GM18498 (cell line): ENCODE measurements at regions not wholly inside any gene's neighbourhood (a gene's known extent, or its start where the extent isn't known, plus 50 kb on each side); places are given as distances from the start of the nearest gene placed in this dataset.
"Not testable (repeated sequence)": the region's sequence is repeated elsewhere in the genome, so short reads cannot be mapped to it uniquely, and the experiment has no call there.

Experiments
- ATAC-seq: cut with Tn5 transposase; IDR thresholded peaks from one replicate; pipeline ENCODE4 v1.9.1; 2021; ENCODE audit warnings: mild to moderate bottlenecking, moderate library complexity; ENCODE audit not compliant: unreplicated experiment

GRCh38 chr9:36521148-36521547, 51.5 kb upstream of the MELK start:
- no peak for ATAC-seq

DNA sequence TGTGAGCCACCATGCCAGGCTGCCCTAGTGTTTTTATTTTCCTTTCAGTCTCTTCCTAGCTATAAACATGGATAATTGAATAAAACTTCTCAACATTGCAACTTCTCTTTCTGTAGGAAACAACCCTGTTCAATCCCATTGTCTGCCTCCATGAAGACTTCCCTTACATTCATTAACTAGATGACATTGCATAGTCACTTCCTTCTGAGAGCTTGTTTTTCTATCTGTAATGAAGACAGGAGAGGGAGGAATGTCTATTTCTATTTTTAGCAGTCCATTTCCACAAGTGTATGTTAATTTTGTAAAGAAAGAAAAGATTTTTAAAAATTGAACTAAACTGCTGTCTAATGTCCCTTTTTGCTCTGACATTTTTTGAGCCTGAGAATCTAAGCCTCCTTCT, 55.6 kb upstream of the MELK start:
- ATAC-seq = no peak

DNA sequence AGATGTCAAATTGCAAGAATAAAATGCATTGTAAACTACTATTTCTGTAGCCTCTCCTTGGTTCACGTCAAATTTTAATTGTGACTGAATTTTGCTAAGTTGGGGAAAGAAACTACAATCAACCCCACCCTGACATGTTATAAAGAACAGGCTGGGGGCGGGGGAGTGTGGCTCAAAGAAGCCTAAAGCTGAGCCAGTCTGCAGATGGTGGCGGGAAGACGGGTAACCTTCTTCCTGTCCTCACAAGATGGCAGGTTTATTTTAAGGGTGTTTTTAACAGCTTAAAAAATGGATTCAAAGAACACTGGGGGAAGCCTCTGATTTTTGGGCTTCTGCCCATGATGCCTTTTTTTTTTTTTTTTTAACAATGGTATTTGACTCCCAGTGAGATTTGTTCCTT, 68.5 kb upstream of the MELK start:
- no peak for ATAC-seq

- no peak for ATAC-seq
Observed at GRCh38 chr9:36503172-36504088, 69.3 kb upstream of the MELK start.

DNA sequence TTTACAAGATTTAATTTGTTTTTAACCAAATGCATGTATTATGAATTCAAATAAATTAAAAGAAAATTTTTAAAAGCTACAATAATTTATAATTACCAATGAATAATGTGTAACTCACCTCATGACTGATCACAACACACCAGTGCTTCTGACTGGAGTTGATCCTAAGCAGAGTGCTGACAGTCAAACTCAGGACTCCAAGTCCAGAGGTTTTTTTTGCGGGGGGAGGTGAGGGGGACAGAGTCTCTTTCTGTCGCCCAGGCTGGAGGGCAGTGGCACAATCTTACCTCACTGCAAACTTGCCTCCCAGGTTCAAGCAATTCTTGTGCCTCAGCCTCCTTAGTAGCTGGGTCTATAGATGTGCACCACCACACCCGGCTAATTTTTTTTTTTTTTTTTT, 71.0 kb upstream of the MELK start:
- ATAC-seq = no peak

- ATAC-seq = not testable (repeated sequence)
Observed at GRCh38 chr9:36500931-36501330, 71.8 kb upstream of the MELK start.

- ATAC-seq = no peak
Observed at GRCh38 chr9:36499174-36499890, 73.4 kb upstream of the MELK start.

- ATAC-seq = not testable (repeated sequence)
Observed at GRCh38 chr9:36493564-36493963, 79.1 kb upstream of the MELK start.

DNA sequence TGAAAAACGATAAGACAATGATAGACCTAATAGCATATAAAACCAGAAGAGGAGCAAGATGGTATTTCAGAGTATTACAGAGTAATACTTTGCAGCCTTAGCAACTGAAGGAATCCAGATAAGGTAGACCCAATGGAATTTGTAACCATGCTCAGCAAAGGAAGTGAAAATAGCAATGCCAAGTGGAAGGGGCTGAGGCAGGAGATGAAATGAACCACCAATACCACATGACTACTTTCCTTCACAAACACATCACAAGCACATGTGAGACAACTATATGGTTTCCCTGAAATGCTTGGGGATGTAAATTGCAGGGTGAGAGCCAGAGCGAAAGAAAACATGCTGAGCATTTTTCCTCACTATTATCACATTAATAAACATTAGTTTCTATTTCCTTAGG, 79.8 kb upstream of the MELK start:
- ATAC-seq = no peak

- no peak for ATAC-seq
Observed at GRCh38 chr9:36489453-36489852, 83.2 kb upstream of the MELK start.

DNA sequence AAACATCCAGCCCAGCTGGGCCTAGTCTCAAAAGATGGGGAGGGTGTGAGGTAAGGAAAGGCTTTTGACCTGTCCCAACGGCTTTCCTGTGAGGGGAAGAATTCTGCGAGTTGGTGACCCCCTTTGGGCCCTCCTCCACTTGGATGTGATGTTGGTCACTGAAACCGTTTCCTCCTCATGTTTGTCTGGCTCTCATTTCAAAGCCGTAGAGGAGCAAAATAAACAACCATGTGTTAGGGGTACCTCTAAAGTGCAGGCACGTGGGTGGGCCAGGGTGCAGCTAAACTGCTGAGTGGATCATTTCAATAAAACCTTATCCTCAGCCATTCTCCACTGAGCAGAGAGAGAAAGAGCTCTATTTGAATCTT, 84.3 kb upstream of the MELK start:
- ATAC-seq = no peak

DNA sequence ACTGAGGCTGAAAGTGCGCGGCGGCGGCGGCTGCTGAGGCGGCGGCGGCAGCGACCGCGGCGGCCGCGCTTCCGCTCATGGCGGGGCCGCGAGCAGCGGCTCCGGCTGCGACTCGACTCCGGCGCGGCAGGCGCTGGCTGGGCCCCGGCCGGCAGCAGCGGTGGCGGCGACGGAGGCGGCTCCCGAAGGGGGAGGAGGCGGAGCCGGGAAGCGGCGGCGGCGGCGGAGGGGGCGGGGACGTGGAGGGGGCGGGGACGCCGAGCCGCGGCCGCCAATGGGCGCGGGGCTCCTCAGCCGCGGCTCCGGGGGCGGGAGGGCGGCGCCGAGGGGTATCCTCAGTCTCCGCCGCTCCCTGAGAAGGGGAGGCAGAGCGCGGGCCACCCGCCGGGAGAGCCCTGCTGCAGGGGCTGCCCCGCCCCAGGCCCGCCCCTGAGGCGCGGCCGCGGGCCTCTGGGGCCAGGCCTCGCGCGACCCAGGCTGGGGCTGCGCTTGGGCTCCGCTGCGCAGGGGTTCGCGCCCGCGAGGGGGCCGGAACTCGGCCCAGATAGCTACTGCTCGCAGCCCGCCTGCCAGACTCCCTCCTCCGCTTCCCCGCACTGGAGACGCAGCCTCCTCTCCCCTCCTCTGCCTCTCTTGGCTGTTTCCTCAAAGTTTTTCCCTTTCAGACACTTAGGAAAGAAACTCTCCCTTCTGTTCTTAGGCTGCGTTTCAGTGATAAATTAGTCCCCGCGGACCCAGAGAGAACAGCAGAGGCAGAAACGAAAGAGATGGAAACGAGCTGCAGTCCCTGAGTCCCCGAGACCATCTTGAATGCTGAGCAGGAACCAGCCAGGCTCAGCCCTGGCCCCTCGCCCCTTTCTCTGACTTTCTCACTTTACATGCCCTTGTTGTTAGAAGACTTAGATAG, 85.0 kb upstream of the MELK start:
- peak; percentile 89 for ATAC-seq

DNA sequence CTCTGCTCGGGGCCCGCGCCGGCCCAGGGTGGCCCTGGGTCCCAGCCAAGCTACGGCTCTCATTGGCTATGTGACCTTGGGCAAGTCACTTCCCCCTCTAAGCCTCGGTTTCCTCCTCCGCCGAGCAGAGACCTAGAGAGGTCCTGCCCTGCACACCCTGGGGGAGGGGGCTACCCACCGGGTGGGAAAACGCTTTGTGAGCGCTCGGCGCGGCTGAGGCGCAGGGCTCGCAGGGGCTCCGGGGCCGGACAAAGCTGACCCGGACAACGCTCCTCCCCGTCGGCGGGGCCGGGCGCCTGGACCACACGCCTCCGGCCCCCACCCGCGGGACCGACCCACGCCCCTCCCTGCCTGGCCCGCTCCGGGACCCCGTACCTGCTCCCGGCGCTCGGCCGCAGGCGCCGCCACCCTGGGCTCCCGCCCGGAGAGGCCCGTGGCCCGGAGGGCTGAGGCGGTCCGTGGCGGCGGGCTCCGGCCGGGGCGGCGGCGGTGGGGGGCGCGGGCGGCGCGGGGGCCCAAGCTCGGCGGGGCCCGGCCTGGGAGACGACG, 85.7 kb upstream of the MELK start:
- peak; percentile 41 for ATAC-seq

DNA sequence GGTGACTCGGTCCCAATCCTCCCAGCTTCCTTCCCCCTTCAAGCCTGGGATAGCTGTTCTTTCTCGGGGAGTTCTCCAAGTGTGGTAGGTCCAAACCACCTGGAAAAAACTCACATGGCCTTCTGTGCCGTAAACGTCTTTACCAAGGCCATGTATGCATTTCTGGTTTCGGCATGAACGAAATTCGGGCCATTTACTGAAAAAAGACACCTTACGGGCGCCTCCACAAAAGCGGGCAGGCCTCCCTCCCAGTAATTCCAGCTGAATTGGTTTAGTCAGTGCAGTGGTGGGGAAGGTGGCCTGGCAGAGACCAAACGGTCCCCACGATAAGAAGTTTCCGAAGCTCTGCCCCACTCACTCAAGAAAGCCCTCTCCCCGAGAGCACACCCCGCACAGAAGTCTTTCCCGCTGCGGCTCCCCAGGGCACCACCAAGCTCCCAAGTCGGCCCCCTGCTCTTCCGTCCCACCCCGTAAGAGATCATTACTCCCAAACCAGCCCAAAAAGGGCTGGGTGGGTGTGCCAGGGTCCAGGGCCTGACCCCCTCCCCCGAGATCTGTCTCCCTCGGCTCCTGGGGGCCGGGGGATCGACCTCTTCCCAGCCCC, 86.3 kb upstream of the MELK start:
- ATAC-seq = no peak

GRCh38 chr9:36485647-36486328, 85.7 kb upstream of the RNF38 start:
- no peak for ATAC-seq

DNA sequence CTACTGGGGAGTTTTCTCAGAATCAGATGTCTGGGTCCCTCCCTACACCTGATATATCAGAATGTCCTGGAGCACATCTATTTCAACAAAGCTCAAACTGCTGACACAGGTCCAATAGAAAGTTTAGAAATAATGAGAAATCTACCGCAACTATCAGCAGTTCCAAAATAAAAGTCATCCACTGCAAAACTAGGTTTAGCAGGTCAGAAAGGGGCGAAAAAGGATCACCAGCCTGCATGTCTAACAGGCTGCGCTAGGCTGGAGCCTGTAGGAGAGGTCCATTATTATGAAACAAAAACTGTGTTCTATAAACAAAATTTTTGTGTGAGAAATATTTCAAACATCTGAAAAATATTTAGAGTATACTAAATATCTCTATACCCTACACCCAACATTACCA, 84.1 kb upstream of the RNF38 start:
- ATAC-seq = no peak

GRCh38 chr9:36479101-36479500, 79.0 kb upstream of the RNF38 start:
- no peak for ATAC-seq

- ATAC-seq = no peak
Observed at GRCh38 chr9:36471359-36471758, 71.3 kb upstream of the RNF38 start.

DNA sequence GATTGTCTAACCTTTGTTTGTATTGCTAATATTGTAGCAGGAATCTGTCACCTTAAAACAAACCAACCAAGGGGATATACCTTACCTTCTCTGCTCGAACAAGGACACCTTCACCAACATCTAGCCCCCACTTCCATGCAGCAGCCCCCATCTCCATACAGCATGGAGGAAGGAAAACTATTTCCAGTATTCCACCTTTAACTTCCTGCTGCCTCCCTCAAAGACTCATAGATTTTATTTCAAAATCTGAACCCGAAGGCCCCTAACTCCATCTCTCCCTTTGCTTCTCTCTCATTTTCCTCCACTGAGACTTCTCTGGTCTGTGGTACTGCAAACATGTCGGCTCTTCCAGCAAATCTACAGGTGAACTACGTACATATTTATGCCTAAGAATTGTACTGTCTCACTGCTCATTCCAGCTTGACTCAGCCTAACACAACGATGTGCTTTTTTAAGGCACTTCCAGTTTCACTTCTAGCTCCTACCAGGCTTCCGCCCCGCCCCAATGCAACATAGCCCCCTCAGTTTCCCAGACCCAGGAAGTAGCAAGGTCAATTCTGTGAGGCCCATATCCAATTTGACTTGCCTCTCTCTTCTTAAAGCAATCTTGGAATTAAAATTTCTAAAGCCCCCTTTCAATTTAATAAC, 70.7 kb upstream of the RNF38 start:
- ATAC-seq = peak; percentile 91
